ENCODE measurements at regions not wholly inside any gene's neighbourhood (a gene's known extent, or its start where the extent isn't known, plus 50 kb on each side); places are given as distances from the start of the nearest gene placed in this dataset.

DNA sequence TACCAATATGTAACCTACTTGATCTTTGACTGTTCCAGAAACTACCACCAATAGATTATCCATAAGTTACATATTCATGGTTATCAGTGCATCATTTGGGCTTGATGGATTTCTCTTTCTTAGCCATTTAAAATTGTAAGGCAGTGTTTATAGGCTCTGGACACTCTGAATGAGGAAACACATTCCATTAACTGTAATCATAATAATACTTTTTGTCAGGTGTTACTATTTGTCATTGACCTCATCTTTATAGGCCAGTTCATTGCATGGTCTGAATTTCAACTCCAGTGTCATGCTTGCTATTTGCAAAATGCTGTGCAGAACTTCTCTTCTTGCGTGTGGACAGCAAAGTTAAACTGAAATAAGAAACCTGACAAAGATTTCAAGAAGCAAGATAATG is 1340.2 kb upstream of the ZEB2 start:
- TF ChIP-seq, protein P1, sequence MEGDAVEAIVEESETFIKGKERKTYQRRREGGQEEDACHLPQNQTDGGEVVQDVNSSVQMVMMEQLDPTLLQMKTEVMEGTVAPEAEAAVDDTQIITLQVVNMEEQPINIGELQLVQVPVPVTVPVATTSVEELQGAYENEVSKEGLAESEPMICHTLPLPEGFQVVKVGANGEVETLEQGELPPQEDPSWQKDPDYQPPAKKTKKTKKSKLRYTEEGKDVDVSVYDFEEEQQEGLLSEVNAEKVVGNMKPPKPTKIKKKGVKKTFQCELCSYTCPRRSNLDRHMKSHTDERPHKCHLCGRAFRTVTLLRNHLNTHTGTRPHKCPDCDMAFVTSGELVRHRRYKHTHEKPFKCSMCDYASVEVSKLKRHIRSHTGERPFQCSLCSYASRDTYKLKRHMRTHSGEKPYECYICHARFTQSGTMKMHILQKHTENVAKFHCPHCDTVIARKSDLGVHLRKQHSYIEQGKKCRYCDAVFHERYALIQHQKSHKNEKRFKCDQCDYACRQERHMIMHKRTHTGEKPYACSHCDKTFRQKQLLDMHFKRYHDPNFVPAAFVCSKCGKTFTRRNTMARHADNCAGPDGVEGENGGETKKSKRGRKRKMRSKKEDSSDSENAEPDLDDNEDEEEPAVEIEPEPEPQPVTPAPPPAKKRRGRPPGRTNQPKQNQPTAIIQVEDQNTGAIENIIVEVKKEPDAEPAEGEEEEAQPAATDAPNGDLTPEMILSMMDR (IDR thresholded peaks at IDR 0.05) = no peak
- no peak for TF ChIP-seq POLR2A (IDR thresholded peaks at IDR 0.05)

Data from uterus (tissue), 2 donors.